ENCODE measurements at regions not wholly inside any gene's neighbourhood (a gene's known extent, or its start where the extent isn't known, plus 50 kb on each side); places are given as distances from the start of the nearest gene placed in this dataset.
"Not testable (repeated sequence)": the region's sequence is repeated elsewhere in the genome, so short reads cannot be mapped to it uniquely, and the experiment has no call there.

DNA sequence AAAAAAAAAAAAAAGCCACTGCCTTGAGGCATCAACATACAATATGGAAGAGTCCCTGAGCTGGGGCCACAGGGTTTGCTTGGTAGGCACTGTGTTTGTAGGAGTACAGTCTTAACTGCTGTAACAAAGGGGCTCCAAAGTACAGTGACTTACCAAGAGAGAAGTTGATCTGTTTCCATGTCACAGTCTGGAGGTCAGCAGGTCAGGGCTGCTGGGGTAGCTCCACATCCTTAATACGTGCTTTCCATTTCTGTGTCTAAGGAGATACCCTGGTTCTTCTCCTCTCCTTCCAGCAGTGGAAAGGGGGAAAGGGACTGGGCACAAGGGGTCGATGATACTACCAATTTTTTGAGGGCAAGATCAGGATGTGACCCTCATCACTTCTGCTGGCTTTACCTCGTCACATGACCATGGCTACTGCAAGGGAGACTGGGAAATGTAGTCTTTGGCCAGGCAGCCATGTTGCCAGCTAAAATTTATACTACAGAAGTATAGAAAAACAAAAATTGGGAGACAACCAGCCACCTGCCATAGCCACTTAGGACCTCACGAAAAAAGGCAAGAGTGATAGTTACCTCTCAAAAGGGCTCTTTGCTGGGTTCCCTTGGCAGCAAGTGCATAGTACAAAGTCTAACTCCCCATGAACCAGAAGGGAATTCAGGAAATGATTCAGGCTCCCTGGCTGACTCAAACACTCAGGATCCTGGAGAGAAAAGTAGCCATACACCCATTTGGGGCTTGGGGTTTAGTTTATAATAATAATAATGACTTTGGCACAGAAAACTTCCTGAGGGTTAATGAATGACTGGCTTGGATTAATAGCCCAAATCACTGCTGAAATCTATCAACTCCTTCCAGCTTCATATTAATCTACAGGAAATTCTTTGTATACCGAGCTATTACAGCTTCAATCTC, 52.7 kb upstream of the ATP5PO start:
- TF ChIP-seq, protein P1, sequence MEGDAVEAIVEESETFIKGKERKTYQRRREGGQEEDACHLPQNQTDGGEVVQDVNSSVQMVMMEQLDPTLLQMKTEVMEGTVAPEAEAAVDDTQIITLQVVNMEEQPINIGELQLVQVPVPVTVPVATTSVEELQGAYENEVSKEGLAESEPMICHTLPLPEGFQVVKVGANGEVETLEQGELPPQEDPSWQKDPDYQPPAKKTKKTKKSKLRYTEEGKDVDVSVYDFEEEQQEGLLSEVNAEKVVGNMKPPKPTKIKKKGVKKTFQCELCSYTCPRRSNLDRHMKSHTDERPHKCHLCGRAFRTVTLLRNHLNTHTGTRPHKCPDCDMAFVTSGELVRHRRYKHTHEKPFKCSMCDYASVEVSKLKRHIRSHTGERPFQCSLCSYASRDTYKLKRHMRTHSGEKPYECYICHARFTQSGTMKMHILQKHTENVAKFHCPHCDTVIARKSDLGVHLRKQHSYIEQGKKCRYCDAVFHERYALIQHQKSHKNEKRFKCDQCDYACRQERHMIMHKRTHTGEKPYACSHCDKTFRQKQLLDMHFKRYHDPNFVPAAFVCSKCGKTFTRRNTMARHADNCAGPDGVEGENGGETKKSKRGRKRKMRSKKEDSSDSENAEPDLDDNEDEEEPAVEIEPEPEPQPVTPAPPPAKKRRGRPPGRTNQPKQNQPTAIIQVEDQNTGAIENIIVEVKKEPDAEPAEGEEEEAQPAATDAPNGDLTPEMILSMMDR (IDR thresholded peaks at IDR 0.05; ENCODE audit: low read depth, low read length): no peak
- no peak overlapping the region for H3K4me3 ChIP-seq (replicated peaks in 1 of 2; ENCODE audit: low read depth in 2 of 2, low read length in 2 of 2)
- peak; percentile 60 to 80 for DNase-seq (ENCODE audit: low read depth in 2 of 2)

DNA sequence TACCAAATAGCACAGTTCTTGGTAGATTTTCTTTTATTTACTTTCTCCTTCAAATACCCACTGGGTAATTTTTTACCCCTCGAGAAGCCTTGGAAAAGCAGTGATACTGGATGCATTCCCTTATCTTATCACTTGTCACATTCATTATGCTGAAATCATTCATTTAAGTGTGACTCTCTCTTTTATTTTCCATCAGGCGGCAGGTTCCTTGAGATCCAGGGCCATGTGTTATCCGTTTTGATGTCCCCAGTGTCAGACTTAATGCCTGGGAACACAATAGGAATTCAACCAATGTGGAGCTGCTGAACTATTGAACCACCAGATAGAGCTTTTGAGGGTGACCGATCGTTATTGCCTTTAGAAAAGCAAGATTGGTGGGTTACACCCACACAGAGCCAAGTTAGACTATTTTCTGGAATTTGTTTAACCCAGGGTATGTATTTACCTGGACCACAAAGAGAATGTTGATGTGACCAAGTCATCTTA, 51.5 kb upstream of the ATP5PO start:
- H3K4me3 ChIP-seq (replicated peaks in 1 of 2; ENCODE audit: low read depth in 2 of 2, low read length in 2 of 2): no peak overlapping the region
- TF ChIP-seq, protein P1 (IDR thresholded peaks at IDR 0.05; ENCODE audit: low read depth, low read length): no peak
- no peak for DNase-seq (ENCODE audit: low read depth in 2 of 2)

- TF ChIP-seq, protein P1 (IDR thresholded peaks at IDR 0.05; ENCODE audit: low read depth, low read length): no peak
- H3K4me3 ChIP-seq (replicated peaks in 1 of 2; ENCODE audit: low read depth in 2 of 2, low read length in 2 of 2): no peak overlapping the region
- no peak for DNase-seq (ENCODE audit: low read depth in 2 of 2)
Observed at GRCh38 chr21:33966324-33966949, 50.8 kb upstream of the ATP5PO start.

GRCh38 chr21:33965662-33966061, 50.1 kb upstream of the ATP5PO start:
- not testable (repeated sequence) for H3K4me3 ChIP-seq (replicated peaks in 1 of 2; ENCODE audit: low read depth in 2 of 2, low read length in 2 of 2); DNase-seq (ENCODE audit: low read depth in 2 of 2)

All from cardiac fibroblast (primary cell).